Common myeloid progenitor, CD34-positive (primary cell): ENCODE measurements at regions not wholly inside any gene's neighbourhood (a gene's known extent, or its start where the extent isn't known, plus 50 kb on each side); places are given as distances from the start of the nearest gene placed in this dataset.

ENCODE experiments used
- CTCF ChIA-PET: fragments of 350-600 bp; sonication (Branson Sonifier 250); formaldehyde crosslinking; loops from one replicate; lab custom pipeline; 2021; ENCODE audit warnings: antibody characterized with exemption; lab: Charles Lee
- POLR2A ChIA-PET: fragments of 350-600 bp; sonication (Branson Sonifier 250); formaldehyde crosslinking; loops from one replicate; lab custom pipeline; 2021; ENCODE audit warnings: antibody characterized with exemption; lab: Charles Lee
- DNase-seq, 3 donors: peaks; one replicate each; pipeline versions ENCODE4 v3.0.0 to v3.0.0-alpha.2; 2013
- H3K27ac ChIP-seq, 2 experiments: 1 replicate in 1 of 2; 2 replicates in 1 of 2; pipeline ENCODE4 v1.7.0; 2013; ENCODE audit warnings: inconsistent platforms in 2 of 2, low read length in 2 of 2, mild to moderate bottlenecking in 2 of 2, low read depth in 1 of 2, moderate library complexity in 1 of 2; ENCODE audit not compliant: severe bottlenecking in 2 of 2, insufficient read depth in 1 of 2, poor library complexity in 1 of 2
- H3K27me3 ChIP-seq, 5 experiments: replicated peaks in 2 of 5; 1 replicate in 3 of 5; 2 replicates in 2 of 5; pipeline versions ENCODE4 v1.6.1 to v1.7.0; 2013; ENCODE audit warnings: low read length in 4 of 5, mild to moderate bottlenecking in 2 of 5, moderate library complexity in 2 of 5, inconsistent platforms in 1 of 5; ENCODE audit not compliant: insufficient read depth in 5 of 5, control insufficient read depth in 4 of 5
- H3K36me3 ChIP-seq, 4 experiments: 1 replicate in 2 of 4; 2 replicates in 2 of 4; pipeline versions ENCODE4 v1.6.1 to v1.7.0; 2013; ENCODE audit warnings: low read length in 3 of 4, control low read depth in 1 of 4, mild to moderate bottlenecking in 1 of 4; ENCODE audit not compliant: control insufficient read depth in 4 of 4, insufficient read depth in 4 of 4
- H3K4me1 ChIP-seq, 4 experiments: 1 replicate in 3 of 4; 2 replicates in 1 of 4; pipeline versions ENCODE4 v1.6.1 to v1.7.1; 2013; ENCODE audit warnings: low read length in 3 of 4, mild to moderate bottlenecking in 3 of 4, control low read depth in 1 of 4, inconsistent platforms in 1 of 4, moderate library complexity in 1 of 4; ENCODE audit not compliant: control insufficient read depth in 4 of 4, insufficient read depth in 4 of 4; ENCODE audit errors: control extremely low read depth in 1 of 4
- H3K4me3 ChIP-seq, 7 experiments: 1 replicate in 4 of 7; 2 replicates in 3 of 7; pipeline versions ENCODE4 v1.5.1 to v1.7.0; 2013; ENCODE audit warnings: mild to moderate bottlenecking in 7 of 7, low read length in 6 of 7, moderate library complexity in 6 of 7, inconsistent platforms in 2 of 7, low read depth in 2 of 7, control low read depth in 1 of 7; ENCODE audit not compliant: insufficient read depth in 4 of 7, control insufficient read depth in 1 of 7; ENCODE audit errors: extremely low read depth in 1 of 7
- H3K9me3 ChIP-seq, 5 experiments: 1 replicate in 4 of 5; 2 replicates in 1 of 5; pipeline versions ENCODE4 v1.6.1 to v1.7.1; 2013; ENCODE audit warnings: low read length in 4 of 5, mild to moderate bottlenecking in 2 of 5, inconsistent platforms in 1 of 5, low read depth in 1 of 5, moderate library complexity in 1 of 5; ENCODE audit not compliant: control insufficient read depth in 4 of 5, insufficient read depth in 2 of 5; ENCODE audit errors: control extremely low read depth in 1 of 5
- WGBS: methylation state at CpG from one replicate; pipeline ENCODE4 v1.1.5; 2013; ENCODE audit not compliant: insufficient coverage; 5-methylcytosine and 5-hydroxymethylcytosine counted together

DNA sequence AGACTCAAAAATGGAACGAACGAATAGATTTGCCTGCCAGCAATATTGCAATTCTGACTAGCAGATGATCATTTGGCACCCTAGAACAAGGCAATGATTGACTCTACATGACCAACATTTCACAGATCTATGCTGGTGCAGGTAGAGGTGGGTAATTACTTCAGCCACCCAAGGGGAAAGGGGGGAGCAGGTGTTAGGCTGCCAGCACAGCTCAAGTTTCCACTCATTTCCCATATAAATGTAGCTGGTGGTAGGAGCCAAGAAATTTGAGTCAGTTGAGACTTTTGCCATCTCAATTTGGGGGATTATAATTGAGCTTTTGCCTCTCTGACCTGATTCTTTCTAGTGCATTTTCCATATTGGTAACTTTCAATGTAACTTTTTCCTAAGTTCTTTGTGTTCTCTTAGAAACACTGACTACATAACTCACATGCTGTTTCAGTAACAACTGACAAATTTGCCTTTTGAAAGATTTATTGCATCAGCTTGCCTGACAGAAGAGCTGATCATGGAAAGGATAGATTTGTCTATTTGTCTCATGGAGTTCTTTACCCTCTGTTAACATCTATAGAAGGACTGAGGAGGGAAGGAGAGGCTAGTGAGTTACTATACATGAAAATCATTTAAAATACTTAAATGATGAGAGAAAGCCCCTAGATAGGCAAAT, 902.5 kb downstream of the ZPLD1 start:
- Histone ChIP-seq H3K4me3 (no peak overlapping the region), H3K27me3 (no peaks in the 10 kb centered on the region), H3K4me1 (no peaks in the 10 kb centered on the region), H3K36me3 (no peaks in the 10 kb centered on the region), H3K27ac (no peak overlapping the region), H3K9me3 (no peaks in the 10 kb centered on the region)
- ChIA-PET CTCF (no interaction called here), POLR2A (no interaction called here)
- WGBS, result 100% methylated on average over 2 of the region's 2 CpGs
- no peak for DNase-seq

DNA sequence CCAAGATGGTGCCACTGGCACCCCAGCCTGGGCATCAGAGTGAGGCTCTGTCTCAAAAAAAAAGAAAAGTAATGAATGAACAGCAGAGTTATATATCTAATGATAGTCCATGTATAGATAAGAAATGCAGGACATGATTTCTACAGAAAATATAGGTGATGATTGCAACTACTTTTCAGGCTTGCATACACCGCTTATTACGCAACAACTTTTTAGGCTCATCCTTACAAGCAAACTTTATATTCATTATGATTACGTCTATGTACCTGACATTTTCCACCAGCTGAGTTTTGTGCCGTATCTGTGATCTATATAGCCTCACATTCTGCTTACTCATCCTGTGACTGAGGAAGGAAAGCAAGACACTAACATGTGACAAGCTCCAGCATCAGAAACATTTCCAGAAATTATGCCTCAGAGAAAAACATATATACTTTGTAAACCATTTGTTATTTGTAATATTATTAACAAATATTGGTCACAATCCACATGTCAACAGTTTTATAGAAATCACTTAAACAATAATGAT, 906.3 kb downstream of the ZPLD1 start:
- ChIA-PET POLR2A (no interaction called here), CTCF (no interaction called here)
- peak in 1 of 3 donors; percentile 10 for DNase-seq
- no peaks in the 10 kb centered on the region for H3K9me3 ChIP-seq
- no peaks in the 10 kb centered on the region for H3K36me3 ChIP-seq
- 52% methylated on average over 4 of the region's 4 CpGs for WGBS
- H3K27ac ChIP-seq, result no peak overlapping the region
- H3K4me1 ChIP-seq, result no peaks in the 10 kb centered on the region
- no peak overlapping the region for H3K4me3 ChIP-seq
- no peaks in the 10 kb centered on the region for H3K27me3 ChIP-seq

DNA sequence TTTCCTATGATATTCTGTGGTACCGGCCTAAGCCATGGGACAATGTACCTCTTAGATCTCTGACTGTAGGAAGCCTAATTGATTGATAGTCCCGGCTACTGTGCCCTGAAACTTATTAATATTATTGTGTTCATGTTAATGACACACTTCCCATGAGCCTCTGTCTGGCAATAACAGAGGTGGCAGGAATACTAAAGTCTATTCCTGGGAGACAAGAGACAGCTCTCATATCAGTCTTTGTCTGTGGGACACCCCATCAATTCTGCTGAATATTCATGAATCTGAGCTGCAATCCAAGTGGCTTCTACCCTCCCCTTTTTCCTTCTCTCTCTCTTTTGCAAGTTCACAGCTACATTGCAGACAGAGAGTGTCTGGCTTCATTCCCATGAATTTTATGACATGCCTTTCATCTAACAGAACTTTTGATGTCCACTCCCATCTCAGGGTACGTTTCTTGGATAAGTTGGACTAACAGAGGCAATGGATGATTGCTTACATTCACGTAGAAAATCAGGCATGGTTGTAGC, 907.5 kb downstream of the ZPLD1 start:
- Histone ChIP-seq H3K27ac (no peak overlapping the region), H3K9me3 (no peaks in the 10 kb centered on the region), H3K4me1 (no peaks in the 10 kb centered on the region), H3K27me3 (no peaks in the 10 kb centered on the region), H3K4me3 (no peak overlapping the region), H3K36me3 (no peaks in the 10 kb centered on the region)
- DNase-seq, result no peak
- WGBS, result 100% methylated on average over 1 of the region's 4 CpGs
- ChIA-PET CTCF (no interaction called here), POLR2A (no interaction called here)

DNA sequence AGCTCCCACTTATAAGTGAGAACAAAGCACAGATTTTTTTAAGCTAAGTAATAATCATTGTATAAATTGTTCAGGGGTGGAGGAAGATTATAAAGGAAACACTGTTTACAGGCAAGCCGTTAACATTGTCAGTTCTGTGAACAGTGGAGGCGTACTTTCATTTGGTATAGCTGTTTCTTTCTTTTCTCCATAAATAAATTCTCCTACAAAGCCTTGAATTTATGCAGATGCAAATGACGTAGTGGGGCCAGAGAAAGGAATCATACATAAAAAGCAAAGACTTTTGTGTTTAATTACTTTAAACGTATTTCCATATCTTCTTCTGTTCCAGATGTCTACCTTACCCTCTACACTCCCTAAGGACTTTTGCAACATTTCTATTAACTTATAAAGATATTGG, 914.9 kb downstream of the ZPLD1 start:
- CTCF ChIA-PET, result no interaction called here
- H3K4me3 ChIP-seq, result no peak overlapping the region
- H3K27ac ChIP-seq, result no peak overlapping the region
- H3K4me1 ChIP-seq, result no peaks in the 10 kb centered on the region
- DNase-seq, result no peak
- H3K36me3 ChIP-seq, result no peaks in the 10 kb centered on the region
- WGBS, result 100% methylated on average over 1 of the region's 4 CpGs
- no peaks in the 10 kb centered on the region for H3K27me3 ChIP-seq
- H3K9me3 ChIP-seq, result no peaks in the 10 kb centered on the region
- POLR2A ChIA-PET, result no interaction called here

DNA sequence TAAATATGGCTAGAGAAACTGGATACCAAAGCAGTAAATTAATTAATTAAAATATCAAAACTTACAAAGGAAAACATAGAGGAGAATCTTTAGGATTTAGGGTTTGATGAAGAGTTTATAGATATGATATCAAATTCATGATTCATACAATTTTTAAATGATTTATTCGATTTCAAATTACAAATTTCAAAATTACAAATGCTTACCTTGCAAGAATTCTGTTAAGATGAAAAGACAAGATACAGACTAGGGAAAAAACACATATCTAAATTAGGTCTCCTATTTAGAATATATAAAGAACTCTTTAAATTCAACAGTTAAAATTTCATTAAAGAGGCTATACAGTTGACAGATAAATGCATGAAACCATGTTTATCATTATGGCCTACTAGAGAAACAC, 930.7 kb downstream of the ZPLD1 start:
- no peaks in the 10 kb centered on the region for H3K27me3 ChIP-seq
- H3K4me1 ChIP-seq, result no peaks in the 10 kb centered on the region
- DNase-seq, result no peak
- no CpG with 5 or more reads among the region's 1 CpG for WGBS
- CTCF ChIA-PET, result no interaction called here
- H3K36me3 ChIP-seq, result no peaks in the 10 kb centered on the region
- peaks cover 0 to 1% (median 0%) of the 10 kb centered on the region in 5 experiments for H3K9me3 ChIP-seq
- H3K4me3 ChIP-seq, result no peak overlapping the region
- POLR2A ChIA-PET, result no interaction called here
- no peak overlapping the region for H3K27ac ChIP-seq

DNA sequence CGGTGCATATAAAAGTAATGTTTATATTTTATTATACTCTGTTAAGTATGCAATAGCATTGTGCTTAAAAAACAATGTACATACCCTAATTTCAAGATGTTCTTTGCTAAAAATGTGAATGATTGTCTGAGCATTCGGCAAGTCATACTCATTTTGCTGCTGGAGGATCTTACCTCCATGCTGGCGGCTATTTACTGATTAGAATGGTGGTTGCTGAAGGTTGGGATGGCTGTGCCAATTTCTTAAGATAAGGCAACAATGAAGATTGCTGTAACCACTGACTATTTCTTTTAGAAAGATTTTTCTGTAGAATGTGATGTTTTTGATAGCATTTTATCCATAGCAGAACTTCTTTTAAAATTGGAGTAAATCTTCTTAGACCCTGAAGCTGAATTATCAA, 932.7 kb downstream of the ZPLD1 start:
- H3K9me3 ChIP-seq, result peaks cover 0 to 1% (median 0%) of the 10 kb centered on the region in 5 experiments
- no peaks in the 10 kb centered on the region for H3K36me3 ChIP-seq
- DNase-seq, result no peak
- ChIA-PET POLR2A (no interaction called here), CTCF (no interaction called here)
- H3K4me1 ChIP-seq, result no peaks in the 10 kb centered on the region
- no peak overlapping the region for H3K27ac ChIP-seq
- 100% methylated on average over 2 of the region's 3 CpGs for WGBS
- no peaks in the 10 kb centered on the region for H3K27me3 ChIP-seq
- no peak overlapping the region for H3K4me3 ChIP-seq

DNA sequence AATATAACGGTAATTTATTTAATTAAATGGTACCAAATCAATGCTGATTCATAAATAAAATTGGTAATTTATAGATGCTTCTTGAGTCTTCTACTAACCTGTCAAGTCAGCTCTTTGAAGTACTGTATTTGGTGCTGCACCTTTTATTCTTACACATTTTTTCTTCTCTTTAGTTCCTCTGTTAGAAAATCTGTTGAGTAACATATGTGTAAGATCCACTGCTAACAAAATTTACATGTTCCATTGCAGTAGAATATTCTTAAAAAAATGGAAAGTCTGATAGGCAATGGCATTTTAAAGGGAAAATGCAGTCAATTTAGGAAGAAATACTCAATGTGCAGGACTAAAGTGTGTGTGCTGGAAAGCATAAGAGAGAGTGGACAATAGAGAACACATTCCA, 936.6 kb downstream of the ZPLD1 start:
- CTCF ChIA-PET, result no interaction called here
- no peaks in the 10 kb centered on the region for H3K4me1 ChIP-seq
- no peaks in the 10 kb centered on the region for H3K27me3 ChIP-seq
- POLR2A ChIA-PET, result no interaction called here
- no CpG with 5 or more reads among the region's 1 CpG for WGBS
- H3K27ac ChIP-seq, result no peak overlapping the region
- H3K4me3 ChIP-seq, result no peak overlapping the region
- DNase-seq, result no peak
- peaks cover 0 to 1% (median 0%) of the 10 kb centered on the region in 5 experiments for H3K9me3 ChIP-seq
- H3K36me3 ChIP-seq, result no peaks in the 10 kb centered on the region
